ENCODE measurements at regions not wholly inside any gene's neighbourhood (a gene's known extent, or its start where the extent isn't known, plus 50 kb on each side); places are given as distances from the start of the nearest gene placed in this dataset.

DNA sequence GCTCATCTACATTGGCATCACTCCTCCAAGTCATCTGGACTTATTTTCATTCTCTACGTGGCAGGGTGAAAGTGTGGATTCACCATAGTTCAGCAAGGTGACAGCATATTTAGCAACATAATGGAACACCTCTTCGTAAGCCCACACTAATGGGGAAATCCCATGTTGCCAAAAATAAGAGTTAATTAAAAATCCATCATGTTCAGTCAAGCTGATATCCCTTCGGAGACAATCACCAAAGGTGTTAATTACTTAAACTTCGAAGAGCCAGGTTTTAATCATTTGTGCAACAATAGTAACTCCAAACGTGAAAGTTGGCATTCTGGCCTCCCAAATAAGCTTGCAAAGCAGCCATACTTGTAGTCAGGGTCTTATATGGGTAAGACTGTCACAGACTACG is 242.9 kb downstream of the NSG2 start:
- DNase-seq (ENCODE audit: low read depth): no peak

- DNase-seq (ENCODE audit: low read depth): no peak
Measured at GRCh38 chr5:174291162-174291561, 245.7 kb downstream of the NSG2 start.

DNA sequence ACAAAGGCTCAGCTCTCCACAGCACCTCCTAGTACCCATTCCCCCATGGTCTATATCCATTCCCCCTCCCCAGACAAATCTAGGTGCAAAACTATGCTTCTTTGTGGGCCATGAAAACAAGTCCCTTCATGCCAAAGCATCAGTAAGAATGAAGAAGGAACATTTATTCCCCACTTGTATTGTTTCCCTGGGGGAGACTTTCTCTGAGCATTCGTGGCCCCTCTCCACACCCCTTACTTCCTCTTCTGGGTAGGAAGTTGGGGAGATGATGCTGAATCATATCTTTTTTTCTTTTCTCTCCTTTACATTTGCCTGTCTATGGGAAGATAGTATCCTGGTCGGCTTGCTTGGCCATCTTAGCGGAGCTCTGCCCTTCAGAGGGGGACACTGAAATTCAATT is 246.8 kb downstream of the NSG2 start:
- DNase-seq (ENCODE audit: low read depth): no peak

DNA sequence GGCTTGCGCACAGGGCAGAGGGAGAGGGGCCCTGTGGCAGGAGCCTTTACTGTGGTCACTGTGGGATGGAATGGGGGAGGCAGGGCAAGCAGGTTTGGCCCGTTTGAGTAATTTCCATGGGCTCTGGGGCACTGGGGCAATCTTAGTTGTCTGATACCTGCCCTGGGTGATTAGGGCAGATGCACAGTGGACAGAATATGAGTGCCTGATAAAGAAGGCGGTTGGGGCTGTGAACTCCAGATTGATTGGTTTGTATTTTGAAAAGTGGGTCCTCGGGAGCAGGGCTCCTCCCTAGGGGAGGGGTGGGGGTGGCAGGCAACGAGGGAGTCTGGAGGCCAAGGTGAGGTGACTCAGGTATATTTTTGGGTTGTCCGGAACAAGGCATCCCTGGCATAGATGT is 247.5 kb downstream of the NSG2 start:
- no peak for DNase-seq (ENCODE audit: low read depth)

DNA sequence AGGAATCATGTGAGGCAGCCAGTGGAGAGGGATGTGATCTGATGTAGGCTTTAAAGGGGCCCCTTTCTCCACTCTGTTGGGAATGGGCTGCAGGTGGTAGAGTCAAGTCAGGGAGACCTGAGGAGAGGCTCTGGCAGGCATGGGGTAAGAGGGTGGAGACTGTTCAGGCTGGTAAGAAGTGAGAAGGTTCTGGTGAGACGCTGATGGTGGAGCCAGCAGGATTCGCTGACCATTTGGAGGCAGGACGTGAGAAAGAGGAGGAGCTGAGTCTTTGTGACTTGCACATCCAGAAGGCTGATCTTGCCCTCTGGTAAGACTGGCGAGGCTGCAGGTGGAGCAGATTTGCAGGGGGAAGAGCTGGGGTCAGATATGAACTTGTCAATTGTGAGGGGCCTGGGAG is 248.0 kb downstream of the NSG2 start:
- no peak for DNase-seq (ENCODE audit: low read depth)

DNA sequence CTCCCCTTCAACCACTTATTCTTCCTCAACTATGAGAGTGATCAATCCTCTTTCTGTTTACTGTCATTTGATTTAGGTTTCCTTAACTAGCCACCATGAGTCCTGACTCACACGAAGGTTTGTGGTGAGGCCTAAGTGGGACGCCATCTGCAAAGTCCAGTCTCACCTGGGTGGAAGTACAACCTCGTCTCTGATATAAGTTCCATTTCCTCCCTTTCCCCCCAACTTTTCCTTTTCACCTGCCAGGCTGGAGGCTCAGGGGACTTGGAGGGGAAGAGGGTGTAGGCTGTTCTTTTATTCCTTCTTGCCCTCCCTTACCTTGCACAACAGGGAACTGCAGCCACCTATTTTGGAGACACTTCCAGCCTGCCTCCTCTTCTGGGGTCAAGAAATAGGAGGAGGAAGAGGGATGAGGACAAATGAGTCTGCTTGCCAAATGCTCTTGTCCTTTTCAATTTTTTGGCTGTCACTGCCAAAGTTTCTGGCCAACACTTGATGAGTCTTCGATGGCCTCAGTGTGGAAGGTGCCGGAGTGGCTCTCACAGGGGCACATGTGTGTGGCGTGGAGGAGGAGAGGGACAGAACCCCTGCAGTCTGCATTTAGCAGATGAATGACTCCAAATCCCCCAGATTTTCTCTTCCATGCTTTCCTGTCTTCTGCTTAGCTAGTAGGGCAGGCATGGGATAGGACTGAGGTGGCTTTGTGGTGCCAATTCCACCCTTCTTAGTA is 249.6 kb downstream of the NSG2 start:
- no peak for DNase-seq (ENCODE audit: low read depth)

GRCh38 chr5:174295702-174296436 is 250.4 kb downstream of the NSG2 start:
- DNase-seq (ENCODE audit: low read depth): no peak

GRCh38 chr5:174300118-174300940 is 254.8 kb downstream of the NSG2 start:
- no peak for DNase-seq (ENCODE audit: low read depth)

DNA sequence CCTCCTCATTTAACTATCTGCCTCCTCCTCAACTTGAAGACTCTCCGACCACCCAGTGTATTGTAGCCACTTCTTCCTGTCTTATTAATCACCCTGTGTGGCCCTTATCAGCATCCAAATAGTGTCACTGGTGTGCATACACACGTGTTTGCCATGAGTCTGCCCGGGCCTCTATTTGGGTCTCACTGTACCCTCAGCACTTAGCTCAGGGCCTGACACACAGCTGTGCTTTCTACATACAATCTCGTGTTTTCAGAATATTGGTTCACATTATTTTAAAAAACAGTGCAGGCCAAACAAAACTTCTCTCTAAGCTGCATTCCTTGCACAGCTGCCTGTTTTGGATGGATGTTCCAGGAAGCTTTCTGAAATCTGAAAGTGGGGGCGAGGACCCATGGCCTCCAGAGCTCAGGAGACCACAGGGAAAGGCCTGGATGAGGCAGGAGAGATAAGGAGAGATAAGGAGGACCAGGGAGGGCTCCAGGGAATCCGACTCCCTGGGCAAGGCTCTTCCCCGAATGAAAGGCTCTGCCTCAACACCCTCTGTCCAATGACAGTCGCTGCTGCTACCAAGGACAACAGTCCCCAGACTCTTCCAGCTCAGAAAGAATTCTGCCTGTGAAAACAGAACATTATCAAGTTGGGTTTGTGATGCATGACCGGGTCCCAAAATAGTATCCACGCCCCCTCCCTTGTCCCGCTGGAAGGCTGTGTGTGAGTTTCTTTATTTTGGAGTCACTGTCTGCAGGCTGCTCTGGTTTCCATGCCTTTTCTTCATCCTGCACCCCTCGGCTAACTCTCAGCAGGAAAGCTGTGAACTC is 255.6 kb downstream of the NSG2 start:
- DNase-seq (ENCODE audit: low read depth): no peak

GRCh38 chr5:174301848-174302625 is 256.5 kb downstream of the NSG2 start:
- DNase-seq (ENCODE audit: low read depth): no peak

GRCh38 chr5:174303035-174303434 is 257.5 kb downstream of the NSG2 start:
- no peak for DNase-seq (ENCODE audit: low read depth)

GRCh38 chr5:174303437-174304045 is 258.0 kb downstream of the NSG2 start:
- no peak for DNase-seq (ENCODE audit: low read depth)

DNA sequence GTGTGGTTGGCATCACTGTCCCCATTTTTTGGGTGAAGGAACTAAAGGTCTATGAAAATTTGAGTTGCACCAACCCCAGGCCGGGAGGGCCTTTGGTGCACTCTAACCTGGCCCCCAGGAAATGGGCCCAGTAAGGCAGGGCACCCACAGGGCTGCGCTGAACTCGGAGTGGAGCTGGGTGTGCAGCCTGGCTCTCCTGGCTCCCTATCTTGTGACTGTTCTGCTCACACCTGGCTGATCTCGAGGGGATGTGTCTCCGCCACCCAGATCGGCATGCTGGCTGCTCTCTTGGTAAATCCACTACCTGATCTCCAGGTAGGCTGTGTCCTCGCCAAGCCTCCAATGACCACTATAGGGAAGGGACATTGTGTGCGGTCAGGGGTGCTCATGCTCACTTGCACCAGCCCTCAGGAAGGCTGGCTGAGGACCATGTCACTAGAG is 259.8 kb downstream of the NSG2 start:
- no peak for DNase-seq (ENCODE audit: low read depth)

DNA sequence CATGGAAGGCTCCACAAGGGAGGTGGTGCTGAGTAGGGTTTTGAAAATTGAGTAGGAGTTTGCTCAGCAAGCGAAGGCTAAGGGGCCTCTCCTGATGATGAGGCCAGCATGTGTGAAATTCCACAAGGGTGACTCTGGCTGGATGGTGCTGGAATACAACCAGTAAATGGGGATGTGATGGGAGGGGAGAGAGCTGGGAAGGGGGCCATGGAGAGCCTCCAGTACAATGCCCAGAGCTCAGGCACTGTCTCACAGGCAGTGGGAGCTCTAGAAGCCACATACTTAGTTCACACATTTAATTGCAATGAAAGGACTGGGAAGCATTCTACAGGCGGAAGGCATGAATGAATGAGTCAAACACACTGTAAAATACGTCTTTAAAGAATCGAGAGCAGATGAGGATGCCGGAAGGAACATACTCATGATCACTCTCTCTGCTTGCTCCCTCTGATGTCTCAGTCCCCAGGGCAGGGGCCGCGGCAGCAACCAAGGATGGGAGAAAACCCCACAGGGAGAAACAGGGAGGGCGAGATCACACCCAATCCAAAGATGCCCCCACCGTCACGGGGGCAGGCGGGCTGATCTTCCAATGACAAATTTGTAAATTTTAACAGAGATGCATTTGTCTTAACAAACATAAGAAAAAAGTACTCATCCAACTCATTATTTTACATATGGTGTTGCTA is 261.0 kb downstream of the NSG2 start:
- DNase-seq (ENCODE audit: low read depth): no peak

GRCh38 chr5:174307031-174307408 is 261.5 kb downstream of the NSG2 start:
- DNase-seq (ENCODE audit: low read depth): no peak

DNA sequence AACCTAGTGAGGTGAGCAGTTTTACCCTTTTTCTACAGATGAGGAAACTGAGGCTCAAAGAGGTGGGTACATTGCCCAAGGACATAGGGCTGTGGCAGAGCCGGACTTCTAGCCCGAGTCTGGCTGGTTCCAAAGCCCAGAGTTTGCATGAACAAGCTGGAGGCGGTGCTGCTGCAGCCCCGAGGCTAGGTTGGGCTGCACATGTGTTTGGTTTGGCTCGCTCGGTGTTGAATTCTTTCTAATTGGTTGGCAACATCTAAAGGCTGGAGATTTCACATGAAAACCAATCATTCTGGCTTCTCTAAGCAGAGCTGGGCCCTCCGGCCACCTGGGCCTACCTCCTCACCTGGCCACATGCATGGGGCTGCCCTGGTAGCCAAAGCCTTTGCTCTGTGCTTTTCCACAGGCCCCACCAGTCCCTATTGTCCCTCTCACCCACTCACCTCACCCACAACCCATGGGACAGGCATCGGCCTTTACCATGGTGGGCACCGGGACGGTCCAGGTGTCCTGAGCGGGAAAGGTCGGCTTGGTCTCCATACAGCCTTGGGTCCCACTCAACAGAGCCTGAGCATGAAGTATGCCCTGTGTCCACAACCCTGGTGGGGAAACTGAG is 262.3 kb downstream of the NSG2 start:
- DNase-seq (ENCODE audit: low read depth): no peak

DNA sequence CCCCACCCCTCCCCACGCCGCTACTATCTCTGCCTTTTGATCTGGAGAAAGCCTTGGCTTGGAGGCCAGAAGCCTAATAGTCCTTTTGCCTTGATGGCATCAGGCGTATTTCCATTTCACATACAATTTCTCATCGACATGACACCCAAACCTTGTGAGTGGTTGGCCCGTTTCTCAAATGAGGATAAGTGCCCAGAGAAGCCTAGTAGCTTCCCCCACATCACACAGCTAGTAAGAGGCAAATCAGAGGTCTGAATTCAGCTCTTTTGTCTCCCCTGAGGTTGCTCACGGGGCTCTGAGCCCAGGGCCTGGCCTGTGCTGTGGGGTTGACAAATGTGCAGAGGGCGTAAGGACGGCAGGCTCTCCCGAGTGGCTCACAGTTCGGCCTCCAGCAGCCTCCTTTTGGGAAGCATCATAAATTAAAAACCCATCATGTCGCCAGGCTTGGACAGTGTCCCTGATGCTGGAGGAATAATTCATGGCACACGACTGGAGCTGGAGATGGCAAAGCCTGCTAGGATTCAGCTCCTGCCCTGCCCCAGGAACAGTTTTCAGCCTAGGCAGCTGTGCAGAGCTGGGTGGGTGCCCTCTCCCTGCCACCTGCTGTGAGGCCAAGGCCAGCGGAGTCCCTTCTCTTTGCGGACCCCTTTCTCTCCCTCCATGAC is 263.8 kb downstream of the NSG2 start:
- DNase-seq (ENCODE audit: low read depth): no peak

DNA sequence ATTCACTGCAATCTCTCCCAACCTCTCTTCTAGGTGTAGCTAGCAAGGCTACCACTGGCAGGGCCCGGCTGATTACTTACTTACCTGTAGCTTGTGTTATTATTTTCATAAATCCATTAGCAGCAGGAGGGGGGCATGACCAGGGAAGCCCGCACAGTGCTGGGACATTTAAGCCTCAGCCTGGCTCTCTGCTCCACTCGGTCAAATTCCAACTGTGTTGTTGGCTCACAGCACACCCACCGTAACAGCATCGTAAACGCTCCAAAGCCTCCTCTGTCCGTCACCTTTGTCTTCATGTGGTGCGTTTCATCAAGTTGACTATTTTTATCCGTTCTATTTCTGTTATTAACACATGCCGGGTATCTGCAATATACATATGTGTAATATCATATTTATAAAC is 264.7 kb downstream of the NSG2 start:
- DNase-seq (ENCODE audit: low read depth): no peak

DNA sequence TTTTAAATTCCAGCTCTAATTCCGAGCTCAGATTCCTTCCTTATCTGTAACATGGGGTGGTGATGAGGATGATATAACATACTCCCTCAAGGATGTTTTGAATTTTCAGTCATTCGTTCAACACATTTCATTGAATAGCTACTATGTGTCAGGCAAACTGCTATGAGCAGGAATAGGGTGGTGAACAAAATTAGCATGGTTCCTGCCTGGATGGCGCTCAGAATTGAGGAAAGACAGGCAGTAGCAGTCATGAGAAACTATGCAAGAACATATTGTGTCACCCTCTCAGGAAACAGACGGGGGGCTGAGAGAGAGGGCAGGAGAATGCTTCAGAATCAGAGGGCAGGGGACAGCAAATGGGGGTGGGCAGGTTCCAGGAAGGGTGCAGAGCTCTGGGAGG is 265.2 kb downstream of the NSG2 start:
- no peak for DNase-seq (ENCODE audit: low read depth)
